SK-N-SH (cell line): ENCODE measurements at regions not wholly inside any gene's neighbourhood (a gene's known extent, or its start where the extent isn't known, plus 50 kb on each side); places are given as distances from the start of the nearest gene placed in this dataset.

ENCODE experiments used
- EP300 ChIP-seq, 2 experiments: IDR thresholded peaks; 2 replicates each; pipeline versions ENCODE4 v1.4.0 to v1.6.1; 2012; ENCODE audit warnings: borderline replicate concordance in 1 of 2, low read depth in 1 of 2, low read length in 1 of 2
- FOXJ3 ChIP-seq: sonication (generic); formaldehyde crosslinking; IDR thresholded peaks from 2 replicates; pipeline ENCODE4 v1.5.1; 2020; ENCODE audit warnings: mild to moderate bottlenecking, missing genetic modification reagents
- GABPA ChIP-seq: IDR thresholded peaks from 2 replicates; pipeline ENCODE4 v1.4.0; 2012; ENCODE audit warnings: low read depth, mild to moderate bottlenecking

DNA sequence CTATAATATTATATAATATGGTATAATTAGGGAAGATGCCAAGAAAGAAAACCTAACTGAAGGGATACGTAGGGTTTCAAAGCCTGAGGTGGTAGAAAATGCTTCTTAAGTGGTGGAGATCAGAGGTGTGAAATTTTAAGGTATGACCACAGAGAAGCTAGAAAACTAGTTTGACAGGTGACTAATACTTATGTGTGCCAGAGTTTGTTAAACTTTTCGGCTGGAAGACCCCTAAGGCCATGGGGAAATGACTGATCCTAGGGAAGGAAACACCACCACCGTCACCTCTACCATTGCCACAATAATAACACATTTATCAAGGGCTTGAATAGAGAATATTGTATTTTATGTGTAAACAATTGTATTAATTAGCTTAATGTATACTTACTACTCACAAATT is 261.4 kb upstream of the GBE1 start:
- TF ChIP-seq EP300 (IDR thresholded peaks at IDR 0.05; ENCODE audit: borderline replicate concordance in 1 of 2, low read depth in 1 of 2, low read length in 1 of 2): no peak
- no peak for TF ChIP-seq GABPA
- TF ChIP-seq FOXJ3: no peak
